ENCODE measurements at regions not wholly inside any gene's neighbourhood (a gene's known extent, or its start where the extent isn't known, plus 50 kb on each side); places are given as distances from the start of the nearest gene placed in this dataset.

GRCh38 chr5:158027806-158028775, 169.1 kb upstream of the CLINT1 start:
- POLR2A ChIA-PET: no interaction called here
- DNase-seq (ENCODE audit: extremely low spot score): no peak
- TF ChIP-seq CTCF (IDR thresholded peaks at IDR 0.05; ENCODE audit: control extremely low read depth, extremely low read depth, low read depth, missing control alignments): no peak
- CTCF ChIA-PET: no interaction called here

GRCh38 chr5:158026304-158027031, 167.5 kb upstream of the CLINT1 start:
- CTCF ChIA-PET: interaction anchor here (1.5 kb wide), 1 partner anchor 32 kb away, joined by 3 read pairs; no protein-coding TSS in a partner anchor
- POLR2A ChIA-PET: no interaction called here
- DNase-seq (ENCODE audit: extremely low spot score): no peak
- no peak for TF ChIP-seq CTCF (IDR thresholded peaks at IDR 0.05; ENCODE audit: control extremely low read depth, extremely low read depth, low read depth, missing control alignments)

- TF ChIP-seq CTCF (IDR thresholded peaks at IDR 0.05; ENCODE audit: control extremely low read depth, extremely low read depth, low read depth, missing control alignments): no peak
- POLR2A ChIA-PET: no interaction called here
- no peak for DNase-seq (ENCODE audit: extremely low spot score)
- CTCF ChIA-PET: interaction anchor here (0.7 to 1.2 kb wide), 2 partner anchors 8 to 52 kb away, joined by 3 to 4 read pairs; no protein-coding TSS in a partner anchor
Measured at GRCh38 chr5:158023266-158023665, 164.3 kb upstream of the CLINT1 start.

GRCh38 chr5:158022837-158023236, 163.9 kb upstream of the CLINT1 start:
- no peak for DNase-seq (ENCODE audit: extremely low spot score)
- no peak for TF ChIP-seq CTCF (IDR thresholded peaks at IDR 0.05; ENCODE audit: control extremely low read depth, extremely low read depth, low read depth, missing control alignments)
- CTCF ChIA-PET: interaction anchor here (0.7 kb wide), 1 partner anchor 53 kb away, joined by 3 read pairs; no protein-coding TSS in a partner anchor
- POLR2A ChIA-PET: no interaction called here

GRCh38 chr5:158022393-158022792, 163.4 kb upstream of the CLINT1 start:
- ChIA-PET POLR2A (no interaction called here), CTCF (interaction anchor here (1.3 kb wide), 1 partner anchor 67 kb away, joined by 3 read pairs; no protein-coding TSS in a partner anchor)
- TF ChIP-seq CTCF (IDR thresholded peaks at IDR 0.05; ENCODE audit: control extremely low read depth, extremely low read depth, low read depth, missing control alignments): no peak
- no peak for DNase-seq (ENCODE audit: extremely low spot score)
